Stimulated activated CD8-positive, alpha-beta memory T cell treated with anti-CD3 and anti-CD28 coated beads, Interleukin-7, amount 100 ng/mL, for 48 hours (primary cell): ENCODE measurements at regions not wholly inside any gene's neighbourhood (a gene's known extent, or its start where the extent isn't known, plus 50 kb on each side); places are given as distances from the start of the nearest gene placed in this dataset.

ENCODE experiments used
- DNase-seq, 2 donors: peaks; one replicate each; pipeline ENCODE4 v3.0.0-alpha.2; 2020; ENCODE audit warnings: low read depth in 1 of 2; ENCODE audit errors: extremely low read depth in 1 of 2

DNA sequence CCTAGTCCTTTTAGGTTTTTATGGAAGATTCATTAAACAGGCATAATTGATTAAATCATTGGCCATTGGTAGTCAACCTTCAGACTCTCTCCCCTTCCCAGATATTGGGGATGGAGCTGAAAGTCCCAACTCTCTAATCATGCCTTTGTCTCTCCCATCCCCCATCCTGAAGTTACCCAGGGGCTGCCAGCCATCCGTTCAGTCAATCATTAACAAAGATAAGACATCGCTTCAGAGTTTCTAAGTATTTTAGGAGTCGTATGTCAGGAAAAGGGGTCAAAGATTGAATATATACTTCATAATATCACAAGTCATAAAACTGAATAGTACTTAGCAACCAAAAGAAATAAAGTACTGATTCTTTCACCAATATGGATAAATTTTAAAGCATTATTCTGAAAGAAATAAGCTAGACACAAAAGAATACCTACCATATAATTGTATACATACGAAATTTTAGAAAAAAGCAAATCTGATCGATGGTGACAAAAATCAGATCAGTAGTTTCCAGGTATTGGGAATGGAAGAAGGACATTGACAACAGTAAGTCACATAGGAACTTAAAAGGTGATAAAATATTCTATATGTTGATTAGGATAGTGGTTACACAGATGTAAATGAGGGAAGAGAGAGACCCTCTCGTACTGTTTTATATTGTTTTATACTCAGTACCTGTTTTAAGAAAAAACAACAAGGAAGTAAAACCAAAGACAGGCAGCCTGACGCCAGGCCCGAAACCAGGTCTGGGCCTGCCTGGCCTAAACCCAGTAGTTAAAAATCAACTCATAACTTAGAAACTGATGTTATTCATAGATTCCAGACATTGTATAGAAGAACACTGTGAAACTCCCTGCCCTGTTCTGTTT is 414.4 kb downstream of the DAD1 start:
- DNase-seq, result no peak

DNA sequence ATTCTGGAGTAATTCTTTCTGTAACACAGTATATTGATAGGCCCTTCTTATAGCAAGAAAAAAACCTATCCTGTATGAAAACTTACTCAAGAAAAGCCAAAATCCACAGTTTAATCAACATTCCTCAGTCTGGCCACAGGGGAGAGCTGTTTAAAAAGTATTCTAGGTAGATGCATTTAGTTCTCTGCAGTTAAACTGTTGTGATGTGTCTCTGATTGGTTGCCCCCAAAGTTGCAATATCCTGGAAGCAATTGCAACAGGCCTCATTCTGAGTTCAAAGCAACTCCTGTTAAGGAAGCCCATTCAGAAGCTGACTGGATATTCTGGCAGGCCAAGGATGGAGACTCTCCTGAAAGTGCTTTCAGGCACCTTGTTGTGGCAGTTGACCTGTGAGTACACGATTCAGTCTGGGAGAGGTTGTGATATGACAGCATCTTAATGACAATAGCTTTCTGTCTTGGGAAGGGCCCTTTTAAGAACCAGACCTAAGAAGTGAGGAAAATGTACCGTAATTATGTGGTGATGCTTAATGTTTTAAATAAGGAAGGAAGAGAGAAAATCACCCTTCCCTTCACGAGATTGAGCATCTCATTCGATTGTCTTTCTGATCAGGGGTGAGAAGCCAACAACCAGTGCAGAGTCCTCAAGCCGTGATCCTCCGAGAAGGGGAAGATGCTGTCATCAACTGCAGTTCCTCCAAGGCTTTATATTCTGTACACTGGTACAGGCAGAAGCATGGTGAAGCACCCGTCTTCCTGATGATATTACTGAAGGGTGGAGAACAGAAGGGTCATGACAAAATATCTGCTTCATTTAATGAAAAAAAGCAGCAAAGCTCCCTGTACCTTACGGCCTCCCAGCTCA is 420.7 kb downstream of the DAD1 start:
- no peak for DNase-seq

DNA sequence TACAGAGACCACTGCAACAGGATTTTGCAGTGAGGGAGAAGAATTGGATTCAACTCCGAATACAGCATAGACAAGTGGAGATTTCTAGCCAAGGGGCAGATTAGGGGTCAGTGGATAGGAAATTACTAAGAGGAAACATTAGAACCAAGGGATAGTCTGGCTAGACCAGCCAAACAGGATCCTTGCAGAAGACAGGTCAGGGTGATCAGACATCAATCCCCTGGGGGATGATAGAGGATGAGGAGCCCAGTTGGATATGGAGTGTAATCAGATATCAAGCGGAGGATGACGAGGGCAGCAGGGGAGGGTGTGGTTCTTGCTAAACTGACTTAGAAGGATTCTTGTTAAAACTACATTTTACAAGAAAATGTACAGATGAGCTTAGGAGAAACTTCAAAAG is 424.4 kb downstream of the DAD1 start:
- DNase-seq, result no peak

DNA sequence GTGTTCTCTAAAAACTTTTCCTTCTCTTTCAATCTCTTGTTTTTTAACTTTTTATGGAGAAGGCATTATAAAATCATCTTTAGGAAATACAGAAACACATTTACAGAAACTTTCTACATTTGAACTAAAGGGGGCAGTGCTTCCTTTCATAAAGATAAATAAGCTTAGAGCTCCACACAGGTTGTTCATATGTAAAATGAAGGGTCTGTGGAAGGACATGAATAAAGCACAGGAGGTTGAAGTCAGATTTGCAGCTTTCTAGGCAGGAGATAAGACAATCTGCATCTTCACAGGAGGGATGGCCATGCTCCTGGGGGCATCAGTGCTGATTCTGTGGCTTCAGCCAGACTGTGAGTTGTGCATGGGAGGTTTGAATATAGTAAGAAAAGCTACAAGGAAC is 426.0 kb downstream of the DAD1 start:
- DNase-seq, result no peak

DNA sequence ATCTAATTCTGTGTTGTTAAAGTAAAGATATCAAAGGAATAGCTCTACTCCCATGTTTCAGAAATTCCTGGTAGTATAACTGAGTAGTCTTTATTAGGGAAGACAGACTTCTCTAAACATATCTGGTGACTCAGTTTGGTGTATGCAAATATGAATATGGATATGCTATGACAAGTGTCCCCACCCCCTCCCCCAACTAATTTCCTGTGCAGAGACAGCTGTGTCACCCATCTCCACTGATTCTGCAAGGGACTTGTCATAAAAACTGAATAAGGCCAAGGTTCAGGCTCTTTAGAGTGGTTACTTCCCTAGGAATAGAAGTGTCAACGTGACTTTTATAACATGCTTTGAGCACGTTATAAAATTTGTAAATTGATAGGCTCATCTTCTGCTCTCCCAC is 429.1 kb downstream of the DAD1 start:
- no peak for DNase-seq

DNA sequence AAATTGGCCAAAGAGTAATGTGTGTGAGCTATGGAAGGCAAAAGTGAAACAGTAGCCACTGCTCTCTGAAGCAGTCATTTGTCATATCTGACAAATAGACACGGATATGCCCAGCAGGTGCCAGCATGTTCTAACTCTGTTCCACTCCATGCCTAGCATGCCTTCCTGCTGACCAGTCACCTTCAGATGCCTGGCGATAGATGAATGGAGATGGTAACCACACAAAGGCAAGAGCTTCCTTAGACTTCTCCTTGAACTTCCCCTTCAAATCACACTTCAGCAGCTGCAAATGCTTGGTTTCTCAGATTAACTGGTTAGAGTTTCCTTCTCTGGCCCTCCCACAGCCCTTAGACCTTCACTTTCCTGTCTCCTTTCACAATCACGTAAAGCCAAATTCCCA is 429.9 kb downstream of the DAD1 start:
- DNase-seq, result no peak

DNA sequence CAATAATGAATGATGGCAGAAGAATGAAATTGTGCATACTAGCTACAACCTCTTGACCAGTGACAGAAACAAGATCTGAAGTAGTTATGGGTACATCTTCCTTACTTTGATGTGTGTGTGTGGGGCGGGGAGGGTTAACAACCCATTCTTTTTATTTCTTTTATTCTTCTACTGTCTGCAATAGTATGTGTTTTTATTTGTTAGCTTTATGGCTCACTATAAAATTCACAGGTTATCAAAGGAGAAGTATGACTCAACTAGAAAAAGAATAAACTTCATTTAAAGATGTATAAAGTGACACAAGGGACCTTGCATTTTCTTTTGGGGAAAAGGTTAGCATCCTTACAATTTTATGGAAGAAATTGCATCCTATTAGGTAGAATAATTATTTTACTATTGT is 430.5 kb downstream of the DAD1 start:
- DNase-seq, result no peak

DNA sequence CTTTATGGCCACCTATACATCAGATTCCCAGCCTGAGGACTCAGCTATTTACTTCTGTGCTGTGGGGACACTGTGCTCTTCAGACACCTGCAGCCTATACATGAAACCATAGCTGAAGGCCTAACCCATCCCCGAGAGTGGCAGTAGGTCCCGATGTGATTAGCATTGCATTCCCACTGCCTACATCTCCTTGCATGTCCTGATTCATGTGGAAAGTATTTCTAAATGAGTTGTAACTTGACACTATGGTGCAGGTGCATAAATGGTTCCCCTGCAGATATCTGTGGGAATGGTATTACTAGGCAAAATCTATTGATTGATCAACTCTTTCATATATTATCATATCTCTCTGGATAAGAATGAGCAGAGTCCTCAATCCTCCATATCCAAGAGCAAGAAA is 433.5 kb downstream of the DAD1 start:
- no peak for DNase-seq

DNA sequence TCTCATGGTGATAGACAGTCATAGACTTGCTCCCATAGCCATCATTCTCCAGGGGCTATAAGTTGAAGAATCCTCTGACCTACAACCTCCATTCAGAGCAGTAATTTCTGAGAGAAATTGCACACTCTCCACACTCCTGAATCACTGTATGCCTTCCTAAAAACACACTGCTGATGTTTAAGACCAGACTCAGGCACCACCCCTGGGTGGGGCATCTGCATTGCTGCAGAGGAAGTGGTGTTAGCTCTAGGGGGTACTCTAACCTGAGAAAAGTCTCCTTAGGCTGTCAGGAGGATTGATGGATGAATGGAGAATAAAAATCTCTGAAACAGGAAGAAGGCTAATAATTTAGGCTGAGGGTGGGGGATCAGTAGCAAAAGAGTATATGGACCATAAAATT is 436.1 kb downstream of the DAD1 start:
- DNase-seq, result no peak

DNA sequence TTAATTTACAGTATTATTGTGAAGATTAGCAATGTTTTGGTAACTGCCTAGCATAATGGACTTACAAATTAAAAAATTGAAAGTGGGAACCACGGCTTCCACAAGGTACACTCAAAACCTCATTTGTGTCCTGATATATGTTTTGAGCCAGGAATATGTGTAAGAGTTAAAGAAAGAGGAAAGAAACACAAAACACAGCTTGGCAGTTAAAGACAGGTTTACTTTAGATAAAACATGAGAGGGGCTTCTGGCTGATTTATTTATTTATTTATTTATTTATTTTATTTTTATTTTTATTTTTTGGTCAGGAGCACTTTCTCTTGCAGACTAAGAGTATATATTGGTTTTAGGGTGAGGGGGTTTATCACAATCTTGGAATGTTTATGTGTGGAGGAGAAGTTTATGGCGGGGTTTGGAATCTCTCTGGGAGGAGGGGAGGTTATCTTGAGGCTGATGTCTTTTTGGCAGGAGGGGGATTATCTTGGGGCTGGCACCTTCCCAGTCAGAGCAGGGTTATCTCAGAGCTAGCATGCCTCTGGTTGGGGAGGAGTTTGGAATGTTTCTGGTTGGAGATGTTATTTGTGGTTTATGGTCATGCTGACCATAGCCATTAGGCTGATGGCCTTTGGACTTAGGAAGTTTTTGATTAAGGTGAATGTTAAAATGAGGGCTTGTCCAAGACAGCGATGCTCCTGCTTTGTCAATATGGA is 436.7 kb downstream of the DAD1 start:
- no peak for DNase-seq

DNA sequence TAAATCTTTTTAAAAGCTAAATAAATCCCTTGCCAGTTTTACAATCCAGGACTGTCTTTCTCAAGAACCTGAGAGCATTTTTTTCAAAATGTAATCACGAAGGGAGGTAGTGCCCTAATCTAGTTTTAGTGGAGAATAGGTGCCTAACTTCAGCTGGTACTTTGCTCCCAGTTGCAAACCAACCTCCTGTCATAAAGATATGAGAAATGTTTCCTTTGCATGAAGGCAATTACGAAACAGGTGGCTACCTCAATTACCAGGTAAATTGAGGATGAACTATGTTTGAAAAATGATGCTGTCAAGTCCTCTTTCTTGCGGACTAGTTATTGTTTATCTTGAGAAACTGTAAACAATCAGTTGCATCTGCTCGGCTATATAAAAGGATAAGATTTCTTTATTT is 437.9 kb downstream of the DAD1 start:
- no peak for DNase-seq

DNA sequence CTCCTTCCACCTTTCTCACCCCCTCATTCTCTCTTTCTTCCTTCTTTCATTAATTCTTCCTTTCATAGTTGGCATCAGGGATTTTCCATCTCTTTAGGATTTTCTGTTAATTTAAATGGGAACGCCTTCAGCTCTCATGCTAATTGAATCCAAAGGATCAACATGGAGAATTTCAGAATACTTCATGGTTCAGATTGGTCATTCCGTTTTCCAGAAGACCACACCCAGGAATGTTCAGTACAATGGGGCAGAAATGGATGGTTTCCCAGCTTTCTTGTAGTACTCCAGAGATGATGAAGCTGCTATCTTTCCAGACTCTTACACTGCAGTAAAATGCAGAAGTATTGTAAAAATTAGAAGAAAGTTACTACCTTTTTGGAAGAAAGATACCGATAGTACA is 440.0 kb downstream of the DAD1 start:
- no peak for DNase-seq

DNA sequence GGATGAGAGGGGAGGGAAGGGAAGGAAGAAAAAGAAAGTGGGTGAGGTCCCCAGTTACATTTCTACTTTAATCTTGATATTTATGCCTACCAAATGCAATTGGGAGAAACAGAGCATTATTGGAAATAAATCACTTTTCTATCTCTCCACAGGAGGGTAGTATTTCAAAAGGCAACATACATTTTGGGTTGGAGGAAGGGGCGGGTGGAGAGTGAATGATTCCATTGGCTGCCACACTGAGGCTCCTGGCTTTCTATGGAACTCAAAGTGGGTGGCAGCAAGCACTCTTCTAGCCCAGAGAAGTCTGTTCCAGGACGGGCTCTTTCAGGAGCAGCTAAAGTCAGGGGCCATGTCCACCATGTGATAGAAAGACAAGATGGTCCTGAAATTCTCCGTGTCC is 441.3 kb downstream of the DAD1 start:
- no peak for DNase-seq

DNA sequence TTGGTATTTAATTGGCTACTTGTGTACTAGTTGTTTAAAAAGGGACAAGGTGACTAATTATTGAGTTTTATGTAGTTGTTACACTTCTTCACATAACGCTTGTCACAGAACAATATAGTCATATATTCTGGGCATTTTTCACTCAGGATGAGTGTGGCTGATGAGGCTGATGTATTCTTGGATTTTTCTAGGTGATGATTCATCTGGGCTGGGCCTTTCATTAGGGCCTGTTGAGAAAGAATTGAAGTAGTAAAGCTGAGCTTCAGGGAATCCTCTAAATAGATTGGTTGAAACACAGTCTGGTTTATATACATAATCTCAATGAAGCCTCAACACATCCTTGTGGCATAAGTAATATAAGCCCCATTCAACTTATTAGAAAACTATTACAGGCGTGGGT is 445.7 kb downstream of the DAD1 start:
- DNase-seq, result no peak

DNA sequence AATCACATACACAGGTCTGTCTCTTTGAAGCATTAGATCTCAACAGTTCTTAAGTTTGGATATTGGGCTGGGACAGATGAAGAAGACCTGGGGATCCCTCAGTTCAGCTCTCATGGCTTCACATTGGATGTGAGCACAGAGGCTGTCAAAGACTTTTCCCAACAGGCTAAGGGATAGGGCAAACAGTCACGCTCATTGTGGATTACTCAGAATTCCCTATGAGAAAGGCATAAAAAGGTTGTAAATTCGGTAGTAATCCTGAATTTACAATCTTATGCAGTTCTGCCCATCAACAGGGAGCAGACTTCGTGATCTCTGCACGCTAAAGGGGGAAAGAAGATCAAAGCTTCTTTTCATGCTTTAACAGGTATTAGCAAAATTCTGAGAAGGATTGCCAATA is 448.4 kb downstream of the DAD1 start:
- no peak for DNase-seq

DNA sequence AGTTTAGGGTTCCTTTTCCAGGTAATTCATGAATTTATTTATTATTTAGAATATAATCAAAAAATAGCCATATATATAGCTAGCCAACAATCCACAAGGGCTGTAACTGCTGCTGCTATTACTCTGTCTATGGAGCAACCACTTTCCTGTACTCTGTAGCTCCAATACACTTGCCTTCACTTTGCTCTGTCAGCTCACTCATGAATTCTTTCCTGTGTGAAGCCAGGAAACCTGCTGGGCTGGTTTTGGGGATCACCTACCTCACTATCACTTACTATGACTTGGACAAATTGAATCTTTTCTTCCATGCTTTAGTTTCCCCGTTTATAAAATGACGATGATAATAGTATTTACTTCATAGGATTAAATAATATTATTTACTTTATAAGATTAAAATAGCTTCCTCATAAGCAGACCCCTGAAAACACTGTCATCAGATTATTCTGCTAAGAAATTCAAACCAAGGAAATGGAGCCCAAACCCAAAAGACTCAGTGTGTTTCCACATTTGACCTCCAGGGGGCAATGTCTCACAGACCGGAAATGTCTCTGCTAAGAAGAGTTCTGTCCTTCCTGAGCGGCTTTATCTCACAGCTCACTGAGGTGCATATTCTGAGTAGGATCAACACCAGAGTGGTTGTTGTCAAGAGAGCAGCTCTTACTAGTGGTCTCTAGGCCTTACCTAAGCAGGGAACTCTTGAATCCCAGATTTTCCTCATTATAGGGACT is 457.1 kb downstream of the DAD1 start:
- no peak for DNase-seq

DNA sequence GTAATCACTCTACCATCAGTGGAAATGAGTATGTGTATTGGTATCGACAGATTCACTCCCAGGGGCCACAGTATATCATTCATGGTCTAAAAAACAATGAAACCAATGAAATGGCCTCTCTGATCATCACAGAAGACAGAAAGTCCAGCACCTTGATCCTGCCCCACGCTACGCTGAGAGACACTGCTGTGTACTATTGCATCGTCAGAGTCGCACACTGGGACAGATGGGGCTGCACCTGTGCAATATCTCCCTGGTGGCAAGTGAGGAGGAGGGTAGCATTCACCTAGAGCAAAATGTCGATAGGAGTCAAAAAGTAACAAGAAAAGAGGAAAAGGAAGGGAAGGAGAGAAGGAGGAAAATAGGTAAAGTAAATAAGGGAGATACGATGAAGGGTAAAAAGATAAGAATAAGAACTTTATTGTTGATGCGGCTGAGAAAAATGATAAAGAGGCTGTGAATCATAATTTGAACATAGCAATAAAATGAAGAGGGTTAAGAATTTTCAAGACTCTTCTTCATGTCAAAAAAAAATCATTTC is 450.5 kb upstream of the OR4E1 start:
- DNase-seq, result no peak

DNA sequence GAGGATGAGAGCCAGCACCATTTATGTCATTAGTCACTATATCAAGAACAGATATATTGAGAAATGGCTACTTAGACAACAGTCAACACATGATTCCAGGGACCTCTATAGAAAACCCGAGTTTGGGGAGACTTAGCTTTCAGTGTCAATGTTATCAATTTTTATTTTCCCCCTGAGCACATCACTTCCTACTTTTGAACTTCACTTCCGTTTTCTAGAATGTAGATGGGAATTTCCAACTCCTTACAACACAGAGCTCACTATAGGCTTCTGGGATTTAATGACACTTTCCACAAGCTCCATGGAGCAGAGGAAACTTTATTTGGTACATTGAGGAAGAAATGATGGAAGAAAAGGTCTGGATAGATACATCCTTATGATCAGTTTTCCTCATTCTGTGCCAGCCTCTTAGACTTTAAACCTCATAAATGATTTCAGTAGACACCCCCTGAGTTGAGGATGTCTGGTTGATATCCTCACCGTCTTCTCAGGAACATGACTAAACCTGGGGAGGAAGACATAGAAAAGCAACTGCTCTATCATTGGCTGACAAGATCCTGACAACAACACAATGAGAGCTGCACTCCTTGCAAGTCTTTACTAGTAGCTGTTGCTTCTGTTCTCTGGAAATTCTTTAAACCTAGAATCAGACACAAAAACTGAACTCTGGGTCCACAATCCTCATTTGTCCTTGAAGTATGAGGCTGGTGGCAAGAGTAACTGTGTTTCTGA is 449.4 kb upstream of the OR4E1 start:
- DNase-seq, result no peak

DNA sequence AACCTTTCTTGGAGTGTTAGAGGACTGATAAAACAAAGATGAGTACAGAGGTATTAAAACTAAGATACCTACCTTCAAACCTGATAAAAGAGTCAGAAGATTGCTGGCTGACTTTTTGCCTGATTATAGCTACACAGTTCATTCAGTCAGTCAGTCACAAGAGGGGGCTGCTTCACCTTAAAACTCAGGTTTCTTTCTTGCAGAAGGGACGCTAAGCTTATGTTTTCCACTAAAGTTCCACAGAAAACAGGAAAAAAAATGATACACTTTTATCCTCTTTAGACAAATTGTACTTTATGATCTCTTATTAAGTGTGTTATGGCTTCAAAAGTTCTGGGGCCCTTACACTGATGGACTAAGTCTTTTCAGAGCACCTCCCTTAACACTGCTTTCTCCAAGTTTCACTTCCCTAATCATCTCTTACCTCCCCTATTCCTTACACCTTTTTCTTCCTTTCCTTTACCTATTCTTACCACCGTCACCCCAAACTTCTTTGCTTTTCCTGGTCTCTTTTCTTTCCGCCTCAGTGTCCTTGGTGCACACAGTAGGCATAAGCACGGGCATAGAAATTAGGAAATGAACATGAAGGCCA is 448.7 kb upstream of the OR4E1 start:
- no peak for DNase-seq
